Activated T-helper 17 cell treated with anti-CD3 and anti-CD28 coated beads, Interleukin-2, amount 50 U/mL, for 72 hours (primary cell): ENCODE measurements at regions not wholly inside any gene's neighbourhood (a gene's known extent, or its start where the extent isn't known, plus 50 kb on each side); places are given as distances from the start of the nearest gene placed in this dataset.

ENCODE experiments used
- ATAC-seq: fragments of 150-1000 bp; cut with Tn5 transposase; replicated peaks from 2 replicates; pipeline ENCODE4 v1.10.0; 2021; ENCODE audit warnings: mild to moderate bottlenecking, moderate library complexity
- H3K27ac Mint-ChIP-seq: one replicate; pipeline ENCODE4 v1.8.0; 2022; ENCODE audit warnings: mixed read lengths
- H3K27me3 Mint-ChIP-seq: one replicate; pipeline ENCODE4 v1.8.0; 2022; ENCODE audit warnings: mixed read lengths
- H3K36me3 Mint-ChIP-seq: one replicate; pipeline ENCODE4 v1.8.0; 2022; ENCODE audit warnings: low read depth, mild to moderate bottlenecking, mixed read lengths
- H3K4me1 Mint-ChIP-seq: one replicate; pipeline ENCODE4 v1.8.0; 2022; ENCODE audit warnings: mixed read lengths
- H3K4me3 Mint-ChIP-seq: one replicate; pipeline ENCODE4 v1.8.0; 2022; ENCODE audit warnings: mild to moderate bottlenecking, mixed read lengths
- H3K9me3 Mint-ChIP-seq: one replicate; pipeline ENCODE4 v1.8.0; 2022; ENCODE audit warnings: mixed read lengths

- Mint-ChIP-seq H3K4me1 (no peaks in the 10 kb centered on the region), H3K27ac (no peak overlapping the region), H3K36me3 (no peaks in the 10 kb centered on the region), H3K9me3 (no peaks in the 10 kb centered on the region), H3K4me3 (no peak overlapping the region), H3K27me3 (no peaks in the 10 kb centered on the region)
- no peak for ATAC-seq
Measured at GRCh38 chr15:35141743-35142471, 56.8 kb upstream of the NANOGP8 start.

GRCh38 chr15:35139822-35140221 is 54.7 kb upstream of the NANOGP8 start:
- H3K9me3 Mint-ChIP-seq, result no peaks in the 10 kb centered on the region
- no peaks in the 10 kb centered on the region for H3K27me3 Mint-ChIP-seq
- H3K4me3 Mint-ChIP-seq, result no peak overlapping the region
- H3K4me1 Mint-ChIP-seq, result no peaks in the 10 kb centered on the region
- no peak overlapping the region for H3K27ac Mint-ChIP-seq
- H3K36me3 Mint-ChIP-seq, result no peaks in the 10 kb centered on the region
- no peak for ATAC-seq

DNA sequence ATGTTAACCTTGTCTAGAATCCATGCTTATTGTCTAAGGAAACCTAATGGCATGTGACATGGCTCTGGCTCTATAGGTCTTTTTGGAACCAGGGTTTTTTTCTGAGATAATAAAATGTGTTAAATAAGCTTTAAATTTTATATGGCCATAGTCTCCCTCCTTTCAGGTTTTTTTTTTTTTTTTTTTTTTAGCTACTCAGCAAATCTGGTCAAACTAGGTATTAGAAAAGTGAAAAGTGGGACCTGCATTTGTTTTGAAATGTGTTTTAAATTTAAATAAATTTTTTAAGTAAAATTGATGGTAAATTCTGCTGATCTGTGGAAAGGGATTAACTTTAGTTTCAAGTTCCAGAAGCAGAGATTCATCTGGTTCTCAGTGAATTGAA is 52.1 kb upstream of the NANOGP8 start:
- Mint-ChIP-seq H3K4me1 (no peaks in the 10 kb centered on the region), H3K9me3 (no peaks in the 10 kb centered on the region), H3K27me3 (no peaks in the 10 kb centered on the region), H3K36me3 (no peaks in the 10 kb centered on the region), H3K4me3 (no peak overlapping the region), H3K27ac (no peak overlapping the region)
- ATAC-seq, result no peak

DNA sequence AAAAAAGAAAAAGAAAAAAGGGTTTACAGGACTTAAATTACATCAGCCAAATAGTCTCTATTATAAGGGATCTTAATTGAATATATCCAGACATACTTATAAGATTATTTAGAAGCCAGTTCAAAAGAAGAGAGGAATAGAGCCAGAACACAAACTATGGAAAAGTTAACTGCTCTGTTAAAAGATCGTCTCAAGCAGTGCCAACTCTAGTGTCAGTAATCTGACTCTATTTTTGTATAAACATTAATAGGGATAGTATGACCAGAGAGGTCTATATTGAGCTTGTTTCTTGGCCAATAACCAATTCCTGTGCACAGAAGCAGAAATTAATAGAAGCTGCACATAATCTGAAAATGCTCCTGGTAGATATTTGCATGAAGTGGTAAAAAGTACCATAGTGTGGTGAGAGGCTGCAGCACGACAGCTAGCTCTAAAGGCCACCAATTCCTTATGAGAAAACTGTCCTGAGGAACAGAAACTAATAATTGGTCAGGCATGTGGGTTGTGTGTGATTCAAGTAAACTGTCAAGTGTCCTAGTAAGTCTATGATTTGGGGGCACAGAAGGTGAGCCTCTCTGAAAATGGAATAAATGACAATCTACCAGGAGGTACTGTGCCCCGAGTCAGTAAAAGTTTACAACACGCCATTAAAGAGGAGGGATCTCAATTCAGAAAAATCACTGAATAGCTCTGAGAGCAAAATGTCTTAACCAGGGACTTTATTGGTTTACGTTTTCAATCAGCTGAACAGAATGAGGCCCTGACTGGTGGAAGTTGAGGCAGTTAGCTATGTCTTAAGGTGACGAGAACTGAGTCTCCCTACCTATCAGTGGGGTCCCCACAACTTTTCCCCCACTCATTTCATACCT is 51.5 kb upstream of the NANOGP8 start:
- ATAC-seq, result no peak
- no peak overlapping the region for H3K27ac Mint-ChIP-seq
- no peak overlapping the region for H3K4me3 Mint-ChIP-seq
- no peaks in the 10 kb centered on the region for H3K9me3 Mint-ChIP-seq
- no peaks in the 10 kb centered on the region for H3K27me3 Mint-ChIP-seq
- no peaks in the 10 kb centered on the region for H3K36me3 Mint-ChIP-seq
- H3K4me1 Mint-ChIP-seq, result no peaks in the 10 kb centered on the region
